Inferior parietal cortex (tissue), 1 donor: ENCODE measurements at regions not wholly inside any gene's neighbourhood (a gene's known extent, or its start where the extent isn't known, plus 50 kb on each side); places are given as distances from the start of the nearest gene placed in this dataset.
"Not testable (repeated sequence)": the region's sequence is repeated elsewhere in the genome, so short reads cannot be mapped to it uniquely, and the experiment has no call there.

ENCODE experiments used
- DNase-seq: peaks from one replicate; pipeline ENCODE4 v3.0.0-alpha.2; 2016; ENCODE audit errors: extremely low spot score

- DNase-seq = no peak
Measured at GRCh38 chr3:164380156-164380555, 698.1 kb downstream of the SI start.

GRCh38 chr3:164377466-164377865 is 700.8 kb downstream of the SI start:
- no peak for DNase-seq

- no peak for DNase-seq
Measured at GRCh38 chr3:164375995-164376394, 702.3 kb downstream of the SI start.

GRCh38 chr3:164375538-164375937 is 702.8 kb downstream of the SI start:
- no peak for DNase-seq

GRCh38 chr3:164371681-164372080 is 706.6 kb downstream of the SI start:
- DNase-seq = no peak

- no peak for DNase-seq
Measured at GRCh38 chr3:164370970-164371369, 707.3 kb downstream of the SI start.

- DNase-seq = no peak
Measured at GRCh38 chr3:164365242-164365641, 713.1 kb downstream of the SI start.

GRCh38 chr3:164364111-164364510 is 714.2 kb downstream of the SI start:
- no peak for DNase-seq

- DNase-seq = no peak
Measured at GRCh38 chr3:164360738-164361406, 717.4 kb downstream of the SI start.

GRCh38 chr3:164360078-164360578 is 718.2 kb downstream of the SI start:
- DNase-seq = no peak

GRCh38 chr3:164352991-164353390 is 725.3 kb downstream of the SI start:
- no peak for DNase-seq

GRCh38 chr3:164351131-164351530 is 727.2 kb downstream of the SI start:
- no peak for DNase-seq

- not testable (repeated sequence) for DNase-seq
Measured at GRCh38 chr3:164342206-164342605, 736.1 kb downstream of the SI start.

GRCh38 chr3:164341086-164341485 is 737.2 kb downstream of the SI start:
- no peak for DNase-seq

GRCh38 chr3:164340273-164340672 is 738.0 kb downstream of the SI start:
- no peak for DNase-seq

- no peak for DNase-seq
Measured at GRCh38 chr3:164332831-164333802, 745.2 kb downstream of the SI start.

- DNase-seq = no peak
Measured at GRCh38 chr3:164326714-164327113, 751.6 kb downstream of the SI start.

- DNase-seq = no peak
Measured at GRCh38 chr3:164320962-164321361, 757.3 kb downstream of the SI start.

GRCh38 chr3:164306042-164306441 is 772.3 kb downstream of the SI start:
- DNase-seq = no peak

- DNase-seq = no peak
Measured at GRCh38 chr3:164303894-164304293, 774.4 kb downstream of the SI start.

GRCh38 chr3:164302622-164303021 is 775.7 kb downstream of the SI start:
- DNase-seq = no peak

GRCh38 chr3:164291486-164291885 is 786.8 kb downstream of the SI start:
- DNase-seq = not testable (repeated sequence)

GRCh38 chr3:164278550-164278949 is 799.7 kb downstream of the SI start:
- DNase-seq = no peak
